ENCODE measurements at regions not wholly inside any gene's neighbourhood (a gene's known extent, or its start where the extent isn't known, plus 50 kb on each side); places are given as distances from the start of the nearest gene placed in this dataset.

- peaks cover 4% of the 10 kb centered on the region for H3K36me3 Mint-ChIP-seq
- DNase-seq (ENCODE audit: low spot score): no peak
- 0 out of 2 replicates have a peak, but pooled peaks cover 2% of the 10 kb centered on the region for H3K4me1 Mint-ChIP-seq
- no peak overlapping the region for H3K27ac Mint-ChIP-seq
- no peak overlapping the region for H3K4me3 Mint-ChIP-seq
- ATAC-seq: no peak
- peaks cover 6% of the 10 kb centered on the region for H3K9me3 Mint-ChIP-seq
- no peak for TF ChIP-seq JUN (CRISPR knock-in tag; IDR thresholded peaks at IDR 0.05)
- no peak for TF ChIP-seq CTCF (IDR thresholded peaks at IDR 0.05)
- TF ChIP-seq ZNF317 (CRISPR knock-in tag; IDR thresholded peaks at IDR 0.05; ENCODE audit: borderline replicate concordance, low read depth): no peak
- ChIA-PET CTCF (no interaction called here), POLR2A (no interaction called here)
- H3K27me3 Mint-ChIP-seq (ENCODE audit: low read depth): no peaks in the 10 kb centered on the region
These were observed 183.5 kb downstream of the CWF19L2 start for GRCh38 chr11:107274138-107274537.

DNA sequence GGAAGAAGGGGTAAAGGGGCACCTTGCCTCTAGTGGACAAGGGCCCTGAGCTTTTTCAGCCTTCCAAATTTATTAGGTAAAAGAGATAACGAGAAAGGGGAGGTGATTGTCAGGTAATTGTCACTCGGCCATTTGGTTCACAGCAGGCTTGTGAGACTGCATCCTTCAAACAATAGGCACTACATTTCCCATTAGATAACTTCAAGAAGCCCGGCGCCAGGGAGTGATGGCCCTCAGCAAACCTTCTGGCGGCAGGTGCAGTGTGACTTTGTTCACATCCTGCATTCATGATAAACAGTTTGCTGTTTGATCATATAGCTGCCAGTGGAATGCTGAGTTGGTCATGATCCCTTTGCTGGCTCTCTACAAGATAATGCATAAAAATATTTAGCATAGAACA is 185.1 kb downstream of the CWF19L2 start:
- POLR2A ChIA-PET: no interaction called here
- H3K27ac Mint-ChIP-seq: no peak overlapping the region
- H3K27me3 Mint-ChIP-seq (ENCODE audit: low read depth): no peaks in the 10 kb centered on the region
- peaks cover 4% of the 10 kb centered on the region for H3K36me3 Mint-ChIP-seq
- ATAC-seq (no peak), DNase-seq (ENCODE audit: low spot score) (no peak)
- 0 out of 2 replicates have a peak, but pooled peaks cover 2% of the 10 kb centered on the region for H3K4me1 Mint-ChIP-seq
- peaks cover 6% of the 10 kb centered on the region for H3K9me3 Mint-ChIP-seq
- no peak for TF ChIP-seq TP53 (CRISPR knock-in tag; IDR thresholded peaks at IDR 0.05)
- TF ChIP-seq TEAD4 (CRISPR knock-in tag; IDR thresholded peaks at IDR 0.05): no peak
- TF ChIP-seq ZNF263 (CRISPR knock-in tag; IDR thresholded peaks at IDR 0.05; ENCODE audit: low read depth): no peak
- no peak for TF ChIP-seq ZNF138 (CRISPR knock-in tag; conservative IDR thresholded peaks at IDR 0.05)
- TF ChIP-seq SMAD4 (CRISPR knock-in tag; IDR thresholded peaks at IDR 0.05): no peak
- no peak for TF ChIP-seq NFYB (CRISPR knock-in tag; conservative IDR thresholded peaks at IDR 0.05; ENCODE audit: low read depth)
- no peak for TF ChIP-seq ZNF423 (CRISPR knock-in tag; IDR thresholded peaks at IDR 0.05)
- no peak for TF ChIP-seq ZNF281 (CRISPR knock-in tag; IDR thresholded peaks at IDR 0.05)
- no peak for TF ChIP-seq HMGXB4 (CRISPR knock-in tag; IDR thresholded peaks at IDR 0.05)
- no peak for TF ChIP-seq NR2C2 (CRISPR knock-in tag; IDR thresholded peaks at IDR 0.05)
- no peak for TF ChIP-seq FOXJ3 (CRISPR knock-in tag; IDR thresholded peaks at IDR 0.05; ENCODE audit: borderline replicate concordance)
- no peak for TF ChIP-seq ESRRA (CRISPR knock-in tag; IDR thresholded peaks at IDR 0.05; ENCODE audit: borderline replicate concordance)
- CTCF ChIA-PET: no interaction called here
- no peak overlapping the region for H3K4me3 Mint-ChIP-seq

- Mint-ChIP-seq H3K4me3 (no peak overlapping the region), H3K27ac (no peak overlapping the region), H3K4me1 (0 out of 2 replicates have a peak, but pooled peaks cover 2% of the 10 kb centered on the region), H3K9me3 (peaks cover 6% of the 10 kb centered on the region), H3K27me3 (ENCODE audit: low read depth) (no peaks in the 10 kb centered on the region), H3K36me3 (peaks cover 4% of the 10 kb centered on the region)
- no peak for DNase-seq (ENCODE audit: low spot score)
- no peak for ATAC-seq
- CTCF ChIA-PET: no interaction called here
- POLR2A ChIA-PET: no interaction called here
- TF ChIP-seq AFF4 (CRISPR knock-in tag; IDR thresholded peaks at IDR 0.05; ENCODE audit: borderline replicate concordance): no peak
- no peak for TF ChIP-seq SMAD4 (CRISPR knock-in tag; IDR thresholded peaks at IDR 0.05)
- TF ChIP-seq, protein P1, sequence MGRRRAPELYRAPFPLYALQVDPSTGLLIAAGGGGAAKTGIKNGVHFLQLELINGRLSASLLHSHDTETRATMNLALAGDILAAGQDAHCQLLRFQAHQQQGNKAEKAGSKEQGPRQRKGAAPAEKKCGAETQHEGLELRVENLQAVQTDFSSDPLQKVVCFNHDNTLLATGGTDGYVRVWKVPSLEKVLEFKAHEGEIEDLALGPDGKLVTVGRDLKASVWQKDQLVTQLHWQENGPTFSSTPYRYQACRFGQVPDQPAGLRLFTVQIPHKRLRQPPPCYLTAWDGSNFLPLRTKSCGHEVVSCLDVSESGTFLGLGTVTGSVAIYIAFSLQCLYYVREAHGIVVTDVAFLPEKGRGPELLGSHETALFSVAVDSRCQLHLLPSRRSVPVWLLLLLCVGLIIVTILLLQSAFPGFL (CRISPR knock-in tag; IDR thresholded peaks at IDR 0.05; ENCODE audit: borderline replicate concordance): no peak
- TF ChIP-seq, protein P2, sequence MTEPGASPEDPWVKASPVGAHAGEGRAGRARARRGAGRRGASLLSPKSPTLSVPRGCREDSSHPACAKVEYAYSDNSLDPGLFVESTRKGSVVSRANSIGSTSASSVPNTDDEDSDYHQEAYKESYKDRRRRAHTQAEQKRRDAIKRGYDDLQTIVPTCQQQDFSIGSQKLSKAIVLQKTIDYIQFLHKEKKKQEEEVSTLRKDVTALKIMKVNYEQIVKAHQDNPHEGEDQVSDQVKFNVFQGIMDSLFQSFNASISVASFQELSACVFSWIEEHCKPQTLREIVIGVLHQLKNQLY (CRISPR knock-in tag; IDR thresholded peaks at IDR 0.05): no peak
- no peak for TF ChIP-seq CREM (CRISPR knock-in tag; IDR thresholded peaks at IDR 0.05)
- TF ChIP-seq MYBL2 (CRISPR knock-in tag; IDR thresholded peaks at IDR 0.05): no peak
- no peak for TF ChIP-seq ZNF138 (CRISPR knock-in tag; conservative IDR thresholded peaks at IDR 0.05)
- no peak for TF ChIP-seq ZNF416 (CRISPR knock-in tag; IDR thresholded peaks at IDR 0.05)
- TF ChIP-seq ZNF232 (CRISPR knock-in tag; IDR thresholded peaks at IDR 0.05): no peak
These were observed 186.2 kb downstream of the CWF19L2 start for GRCh38 chr11:107271425-107271824.

All from WTC11 (cell line).